Neural progenitor cell (in vitro differentiated cells): ENCODE measurements at regions not wholly inside any gene's neighbourhood (a gene's known extent, or its start where the extent isn't known, plus 50 kb on each side); places are given as distances from the start of the nearest gene placed in this dataset.

Source experiments
- EZH2 ChIP-seq: fragments of 200-600 bp; sonication (generic); IDR thresholded peaks from 2 replicates; pipeline ENCODE4 v1.6.1; 2017; ENCODE audit warnings: antibody characterized with exemption, mild to moderate bottlenecking, moderate library complexity
- TF ChIP-seq, protein P1 (sequence below): fragments of 200-600 bp; sonication (generic); IDR thresholded peaks from 2 replicates; pipeline ENCODE4 v1.5.1; 2017; ENCODE audit warnings: antibody characterized with exemption, mild to moderate bottlenecking

DNA sequence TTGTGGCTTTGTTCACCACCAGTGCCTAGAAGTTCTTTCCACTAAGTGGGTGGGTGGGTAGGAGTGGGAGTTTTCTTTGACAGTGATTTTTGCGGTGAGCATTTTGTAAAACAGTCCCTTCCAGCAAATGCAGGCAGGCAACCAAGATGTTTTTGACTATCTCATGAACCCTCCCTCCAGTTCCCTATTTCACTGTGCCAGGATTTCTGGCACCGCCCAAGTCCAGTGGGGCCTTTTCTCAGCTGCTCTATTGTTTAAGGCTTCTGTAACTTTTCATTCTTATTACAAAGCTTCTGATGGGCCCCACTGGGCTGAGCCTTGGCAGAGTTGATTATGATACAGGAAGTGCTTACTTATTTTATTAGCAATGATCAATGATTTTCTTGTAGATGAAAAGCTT, 236.0 kb downstream of the EDEM1 start:
- TF ChIP-seq, protein P1, sequence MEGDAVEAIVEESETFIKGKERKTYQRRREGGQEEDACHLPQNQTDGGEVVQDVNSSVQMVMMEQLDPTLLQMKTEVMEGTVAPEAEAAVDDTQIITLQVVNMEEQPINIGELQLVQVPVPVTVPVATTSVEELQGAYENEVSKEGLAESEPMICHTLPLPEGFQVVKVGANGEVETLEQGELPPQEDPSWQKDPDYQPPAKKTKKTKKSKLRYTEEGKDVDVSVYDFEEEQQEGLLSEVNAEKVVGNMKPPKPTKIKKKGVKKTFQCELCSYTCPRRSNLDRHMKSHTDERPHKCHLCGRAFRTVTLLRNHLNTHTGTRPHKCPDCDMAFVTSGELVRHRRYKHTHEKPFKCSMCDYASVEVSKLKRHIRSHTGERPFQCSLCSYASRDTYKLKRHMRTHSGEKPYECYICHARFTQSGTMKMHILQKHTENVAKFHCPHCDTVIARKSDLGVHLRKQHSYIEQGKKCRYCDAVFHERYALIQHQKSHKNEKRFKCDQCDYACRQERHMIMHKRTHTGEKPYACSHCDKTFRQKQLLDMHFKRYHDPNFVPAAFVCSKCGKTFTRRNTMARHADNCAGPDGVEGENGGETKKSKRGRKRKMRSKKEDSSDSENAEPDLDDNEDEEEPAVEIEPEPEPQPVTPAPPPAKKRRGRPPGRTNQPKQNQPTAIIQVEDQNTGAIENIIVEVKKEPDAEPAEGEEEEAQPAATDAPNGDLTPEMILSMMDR: no peak
- no peak for TF ChIP-seq EZH2
